GM03348 (cell line): ENCODE measurements at regions not wholly inside any gene's neighbourhood (a gene's known extent, or its start where the extent isn't known, plus 50 kb on each side); places are given as distances from the start of the nearest gene placed in this dataset.

Source experiments
- DNase-seq: peaks from one replicate; pipeline ENCODE4 v3.0.0; 2012; ENCODE audit warnings: low spot score

DNA sequence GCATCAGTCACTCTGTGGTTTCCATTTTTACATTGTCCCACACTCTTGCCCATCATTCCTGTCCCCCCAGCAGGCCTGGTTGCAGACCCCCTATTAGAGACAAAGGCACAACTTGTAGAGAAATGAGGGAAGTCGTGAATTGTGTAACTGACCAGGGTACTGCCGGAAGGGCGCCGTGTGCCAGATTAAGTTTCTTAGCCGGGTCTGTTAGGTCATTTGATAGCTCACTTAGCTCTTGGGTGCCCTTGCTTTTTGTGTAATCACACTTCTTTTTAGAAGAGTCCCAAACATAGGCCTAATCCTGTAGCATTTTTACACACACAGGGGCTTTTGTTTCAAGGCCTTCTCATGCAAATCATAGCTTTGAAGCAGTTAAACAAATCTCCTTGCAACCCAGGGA lies 87.2 kb downstream of the CTAGE1 start:
- DNase-seq: no peak

DNA sequence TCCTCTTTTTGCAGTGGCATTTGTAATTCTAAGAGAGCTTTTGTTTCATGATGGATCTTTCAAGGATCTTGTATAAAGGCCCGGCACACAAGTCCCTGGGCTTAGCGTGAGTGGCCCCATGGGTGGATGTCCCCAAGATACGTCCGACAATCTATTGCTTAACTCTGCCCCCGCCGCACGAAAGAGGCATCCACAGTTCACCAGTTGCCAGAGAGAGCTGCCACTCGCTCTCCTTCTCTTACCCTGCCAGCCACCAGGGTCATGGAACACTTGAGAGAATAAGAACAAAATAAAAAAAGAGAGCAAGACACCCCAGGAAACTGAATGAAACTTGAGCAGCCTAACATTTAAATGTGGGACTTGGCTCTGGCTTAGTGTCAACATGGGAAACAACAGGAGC lies 92.3 kb downstream of the CTAGE1 start:
- DNase-seq: no peak

DNA sequence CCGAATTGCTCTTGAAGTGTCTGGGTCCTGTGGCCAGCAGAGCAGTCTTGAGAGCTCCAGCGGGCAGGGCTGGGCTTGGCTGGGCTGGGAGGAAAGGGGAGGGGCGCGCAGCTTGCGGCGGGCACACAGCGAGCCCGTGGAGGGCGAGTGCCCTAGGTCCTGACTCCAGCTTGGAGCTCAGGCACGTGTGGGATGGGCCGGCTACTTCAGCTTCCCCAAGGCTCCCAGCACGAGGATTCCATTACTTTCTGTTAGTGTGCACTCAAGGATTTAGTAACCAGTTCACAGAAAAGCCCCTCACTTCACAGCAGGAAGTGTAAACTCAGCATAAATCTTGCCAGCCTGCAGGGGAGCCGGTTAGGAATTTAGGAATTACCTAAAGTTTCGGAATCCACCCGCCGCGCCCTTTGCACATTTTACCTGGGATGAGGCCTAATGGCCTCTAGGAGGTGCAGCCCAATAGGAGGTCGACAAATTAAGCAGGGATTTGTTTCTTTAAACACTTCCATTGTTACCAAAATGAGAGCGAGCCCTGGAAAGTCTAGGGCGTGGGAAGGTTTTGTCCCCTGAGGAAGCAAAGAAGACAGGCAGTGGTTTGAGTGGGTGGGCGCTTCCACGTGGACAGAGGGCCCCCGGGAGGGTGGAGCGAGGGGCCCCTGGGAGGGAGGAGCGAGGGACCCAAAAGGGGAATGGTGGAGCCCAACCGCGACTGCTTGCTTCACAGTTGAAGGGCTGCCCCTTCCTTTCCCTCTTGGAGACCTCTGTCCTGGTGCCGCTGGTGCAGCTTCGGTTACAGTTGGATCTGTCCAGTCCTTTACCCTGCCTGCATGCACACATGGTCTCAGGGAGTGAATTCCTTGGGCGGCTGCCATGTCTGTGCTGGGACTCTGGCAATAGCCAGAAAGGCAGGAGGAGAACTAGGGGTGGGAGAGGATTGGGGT lies 93.3 kb downstream of the CTAGE1 start:
- DNase-seq: peak; percentile 51

DNA sequence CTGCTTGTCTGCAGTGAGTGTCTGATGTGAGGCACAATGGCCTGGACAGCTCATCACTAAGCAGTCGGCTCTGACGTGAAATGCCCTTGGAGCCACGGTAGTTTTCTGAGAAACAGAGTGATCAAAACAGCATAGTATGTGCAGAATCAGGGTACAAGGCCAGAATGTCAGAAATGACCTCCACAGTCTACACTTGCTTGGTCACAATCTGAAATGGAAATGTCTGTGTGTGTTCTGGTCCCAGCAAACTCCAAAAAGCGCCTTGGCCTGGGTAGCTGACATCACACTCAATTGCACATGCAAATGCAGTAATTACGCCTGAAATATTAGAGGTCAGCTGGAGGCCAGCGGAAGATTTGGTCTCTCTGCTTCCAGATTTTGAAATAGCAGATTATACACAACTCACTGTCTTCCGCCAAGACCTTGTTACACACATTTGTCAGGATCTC lies 95.4 kb downstream of the CTAGE1 start:
- no peak for DNase-seq

DNA sequence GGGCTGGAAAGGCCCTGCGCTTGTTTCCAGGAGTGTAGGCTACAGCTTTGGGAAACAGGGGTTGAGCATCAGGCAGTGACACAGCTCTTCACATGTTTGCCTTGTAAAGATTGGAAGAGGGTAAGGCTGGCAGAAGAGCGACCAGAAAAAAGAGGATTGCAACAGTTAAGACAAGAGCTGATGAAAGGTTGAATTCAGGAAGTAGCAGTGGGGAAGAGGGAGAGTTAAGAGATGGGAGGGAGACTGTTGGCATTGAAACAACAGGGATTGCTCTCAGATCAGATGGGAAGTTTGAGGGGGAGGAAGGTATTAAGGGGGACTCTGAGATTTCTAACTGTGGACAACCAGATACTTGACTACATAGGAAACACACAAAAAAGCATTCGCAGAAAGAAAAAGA lies 96.9 kb downstream of the CTAGE1 start:
- DNase-seq: no peak

DNA sequence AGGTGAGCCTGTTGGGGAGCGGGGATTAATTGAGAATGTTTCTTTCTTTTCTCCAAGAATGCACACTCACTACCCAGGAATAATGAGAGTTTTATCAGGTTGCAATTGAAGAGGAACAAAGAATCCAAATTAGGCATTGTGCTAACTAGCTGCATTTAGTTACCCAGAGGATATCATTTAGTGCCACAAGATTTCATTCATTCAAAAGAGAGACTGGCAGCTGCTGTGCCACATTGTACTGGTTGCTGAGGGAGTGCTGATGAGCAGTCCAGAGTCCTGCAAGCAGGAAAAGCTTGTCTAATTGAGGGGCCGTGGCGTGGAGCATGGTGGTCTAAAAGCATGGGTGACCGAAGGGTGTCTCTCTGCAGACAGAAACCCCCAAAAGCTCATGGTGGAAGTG lies 97.6 kb downstream of the CTAGE1 start:
- DNase-seq: no peak

DNA sequence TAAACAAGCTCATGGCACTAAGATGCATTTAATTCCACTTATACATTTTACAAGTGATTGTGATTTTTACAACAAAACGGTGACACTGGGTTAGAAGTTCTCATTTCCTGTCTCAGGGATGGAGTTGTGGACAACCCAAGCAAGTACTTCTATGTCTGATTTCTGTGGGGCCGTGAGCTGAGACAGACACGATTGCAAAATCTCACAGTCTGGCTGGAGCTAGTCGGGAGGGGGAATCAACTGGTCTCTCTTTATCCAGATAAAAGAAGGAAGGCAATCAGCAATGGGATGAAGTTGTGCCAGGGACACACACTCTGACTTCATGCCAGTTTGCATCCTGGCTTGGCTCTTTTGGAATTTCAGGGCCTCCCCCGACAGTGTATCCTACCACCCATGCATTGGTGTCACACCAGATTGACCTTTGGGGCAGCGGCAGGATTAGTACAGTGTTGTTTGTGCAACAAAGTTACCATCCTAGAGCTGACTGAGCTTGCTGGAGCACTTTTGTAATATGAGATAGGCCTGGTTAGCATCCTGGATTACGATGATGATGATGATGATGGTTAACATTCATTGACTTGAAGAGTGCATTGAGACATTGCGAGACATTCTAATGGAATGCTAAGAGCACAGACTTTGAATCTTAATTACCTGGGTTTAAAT lies 98.8 kb downstream of the CTAGE1 start:
- DNase-seq: no peak

DNA sequence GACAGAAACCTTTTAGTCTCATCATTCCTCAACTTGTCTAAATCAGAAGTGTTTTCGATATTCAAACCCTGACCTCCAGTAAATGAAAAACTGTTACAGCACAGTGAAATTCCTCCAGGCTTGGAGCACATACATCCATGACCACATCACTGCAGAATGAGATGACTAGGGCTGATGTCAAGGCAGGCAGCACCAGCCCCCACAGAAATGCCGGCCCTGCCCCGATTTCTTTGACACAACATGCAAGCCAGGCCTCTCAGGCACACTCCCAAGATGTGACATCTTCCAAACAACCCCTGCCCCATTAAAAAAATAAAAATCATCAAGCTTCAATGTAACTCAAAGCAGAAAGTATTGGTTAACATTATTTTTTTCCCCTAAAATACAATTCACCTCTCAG lies 103.3 kb downstream of the CTAGE1 start:
- DNase-seq: peak; percentile 88

DNA sequence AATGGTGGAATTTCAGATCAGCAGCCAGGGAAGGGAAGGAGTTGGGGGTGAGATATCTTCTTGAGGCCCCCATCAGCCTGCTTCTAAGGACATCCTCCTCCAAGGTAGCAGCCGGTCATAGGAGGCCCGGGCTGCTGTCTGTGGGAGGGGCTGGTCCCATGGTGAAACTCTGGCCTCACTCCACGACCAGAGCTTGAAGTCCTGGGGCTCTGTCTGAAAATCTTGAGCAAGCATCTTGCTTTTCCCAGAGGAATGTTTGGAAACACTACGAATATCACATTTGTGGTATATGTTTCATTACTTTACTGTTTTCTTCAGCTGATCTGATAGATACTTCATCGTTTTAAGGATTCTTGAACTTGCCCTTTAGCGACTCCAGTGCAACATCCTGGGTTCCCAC lies 103.7 kb downstream of the CTAGE1 start:
- peak; percentile 77 for DNase-seq

DNA sequence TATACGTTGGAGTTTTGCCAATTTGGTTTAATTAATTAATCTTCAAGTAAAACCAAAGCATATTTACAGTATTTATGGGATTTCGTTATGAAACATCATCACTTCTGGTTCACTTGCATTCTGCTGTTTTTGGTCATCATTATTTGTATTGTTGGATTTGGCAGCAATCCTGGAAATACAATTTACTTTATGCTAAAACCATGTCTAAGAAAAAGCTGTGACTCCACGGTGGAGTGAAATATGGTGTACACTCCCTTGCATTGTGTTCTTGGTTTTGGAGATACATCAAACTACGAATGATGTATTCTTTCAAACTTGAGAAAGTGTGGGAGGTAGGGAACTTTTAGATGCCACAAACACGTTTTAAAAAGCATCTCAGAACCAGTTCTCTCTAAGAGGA lies 106.4 kb downstream of the CTAGE1 start:
- peak; percentile 11 for DNase-seq

DNA sequence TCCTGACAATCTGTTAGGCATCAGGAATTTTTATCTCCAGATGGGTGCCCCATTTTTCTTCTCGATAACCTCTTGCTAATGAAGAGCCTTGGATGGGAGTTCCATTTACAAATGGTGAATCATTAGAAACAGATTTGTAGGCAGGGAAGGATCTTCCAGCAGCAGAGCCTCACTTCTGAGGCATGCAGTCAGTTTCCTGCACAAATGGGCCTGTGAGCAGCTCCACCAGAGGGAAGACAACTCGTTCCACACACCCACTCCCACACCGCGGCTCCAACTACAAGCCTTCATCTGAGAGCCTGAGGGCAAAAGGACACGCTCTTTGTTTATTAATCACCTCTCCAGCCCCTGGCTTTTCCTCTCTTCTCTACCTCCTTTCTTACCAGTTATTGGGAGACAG lies 108.5 kb downstream of the CTAGE1 start:
- peak; percentile 73 for DNase-seq

DNA sequence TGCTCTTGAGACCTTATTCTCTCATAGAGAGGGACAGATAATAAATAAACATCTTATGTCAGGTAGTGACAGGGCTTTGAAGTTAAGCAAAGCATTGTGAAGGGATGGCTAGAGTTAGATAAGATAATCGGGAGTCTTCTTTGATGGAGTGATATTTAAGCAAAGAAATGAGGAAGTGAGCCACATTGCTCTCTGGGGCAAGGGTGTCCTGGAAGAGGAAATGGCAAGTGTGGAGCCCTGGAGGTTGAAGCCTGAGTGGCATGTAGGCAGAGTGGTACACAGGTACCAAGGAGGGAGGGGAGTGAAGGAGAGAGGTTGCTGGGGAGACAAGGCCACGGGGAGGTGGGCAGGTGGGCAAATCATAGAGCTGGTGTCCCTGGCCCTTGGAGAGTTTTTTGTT lies 110.2 kb downstream of the CTAGE1 start:
- no peak for DNase-seq

DNA sequence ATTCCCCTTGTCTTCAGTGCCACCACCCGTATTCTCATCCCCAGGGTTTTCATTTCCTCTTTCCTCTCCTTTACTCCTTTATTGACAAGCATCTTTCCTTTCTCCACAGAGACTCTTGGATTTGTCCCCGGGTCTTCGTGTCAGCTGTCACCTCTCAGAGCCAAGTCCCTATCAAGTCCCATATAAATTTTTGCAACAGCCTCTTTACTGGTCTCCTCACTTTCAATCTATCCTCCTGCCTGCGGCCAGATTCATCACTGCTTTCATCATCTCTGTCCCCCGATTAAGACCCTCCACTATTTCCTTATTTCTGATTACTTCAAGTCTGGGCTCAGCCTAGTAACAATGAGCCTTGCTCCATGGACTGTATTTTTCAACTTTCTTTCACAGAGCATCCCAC lies 113.8 kb downstream of the CTAGE1 start:
- no peak for DNase-seq

DNA sequence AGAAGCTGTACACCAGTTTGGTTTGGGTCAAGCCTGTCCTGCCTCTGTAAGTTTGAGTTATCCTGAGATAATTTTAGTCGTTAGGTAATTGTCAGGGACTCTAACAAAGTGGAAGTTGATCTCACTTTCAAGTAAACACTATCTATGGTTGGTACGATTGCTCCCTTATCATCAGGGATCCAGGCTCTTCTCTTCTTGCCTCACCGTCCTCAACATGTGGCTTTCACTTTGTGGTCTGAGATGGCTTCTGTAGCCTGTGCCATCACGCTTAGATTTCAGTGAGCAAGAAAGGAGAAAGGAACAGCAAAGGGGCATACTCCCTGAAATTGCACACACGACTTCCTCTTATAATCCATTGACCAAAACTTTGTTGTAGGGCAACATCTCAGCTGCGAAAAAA lies 115.6 kb downstream of the CTAGE1 start:
- no peak for DNase-seq

DNA sequence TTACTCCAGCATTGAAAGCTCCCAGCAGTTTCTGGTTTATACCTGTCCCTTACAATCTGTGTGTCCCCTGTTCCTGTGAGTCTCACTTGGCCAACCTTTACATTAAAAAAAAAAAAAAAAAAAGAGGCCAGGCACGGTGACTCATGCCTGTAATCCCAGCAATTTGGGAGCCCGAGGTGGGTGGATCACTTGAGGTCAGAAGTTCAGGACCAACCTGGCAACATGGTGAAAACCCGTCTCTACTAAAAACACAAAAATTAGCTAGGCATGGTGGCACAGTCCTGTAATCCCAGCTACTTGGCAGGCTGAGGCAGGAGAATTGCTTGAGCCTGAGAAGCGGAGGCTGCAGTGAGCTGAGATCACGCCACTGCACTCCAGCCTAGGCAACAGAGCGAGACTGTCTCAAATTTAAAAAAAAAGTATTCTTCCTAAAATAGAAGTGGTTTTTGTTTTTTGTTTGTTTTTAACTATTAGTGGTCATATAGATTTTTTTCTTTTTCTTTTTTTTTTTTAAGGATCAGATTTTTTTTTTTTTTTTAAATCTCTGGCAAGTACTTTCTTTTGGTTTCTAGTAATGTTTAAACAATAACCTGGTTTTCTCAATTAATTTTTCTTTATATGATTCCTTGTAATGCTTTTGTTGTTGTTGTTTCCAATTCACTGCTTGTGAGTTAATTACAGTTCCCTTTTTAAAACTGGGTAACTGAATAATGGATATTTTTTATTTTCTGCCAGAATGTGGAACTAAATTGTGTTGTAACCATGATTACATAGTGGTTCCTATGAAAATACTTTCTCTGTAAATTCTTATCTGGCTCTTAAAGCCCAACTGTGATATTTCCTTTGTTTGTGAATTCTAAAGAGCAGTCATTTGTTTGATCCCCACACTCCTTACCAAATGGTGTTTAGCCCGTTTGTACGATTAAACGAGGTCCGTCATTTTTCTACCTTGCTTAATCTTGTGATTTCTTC lies 116.8 kb downstream of the CTAGE1 start:
- no peak for DNase-seq

DNA sequence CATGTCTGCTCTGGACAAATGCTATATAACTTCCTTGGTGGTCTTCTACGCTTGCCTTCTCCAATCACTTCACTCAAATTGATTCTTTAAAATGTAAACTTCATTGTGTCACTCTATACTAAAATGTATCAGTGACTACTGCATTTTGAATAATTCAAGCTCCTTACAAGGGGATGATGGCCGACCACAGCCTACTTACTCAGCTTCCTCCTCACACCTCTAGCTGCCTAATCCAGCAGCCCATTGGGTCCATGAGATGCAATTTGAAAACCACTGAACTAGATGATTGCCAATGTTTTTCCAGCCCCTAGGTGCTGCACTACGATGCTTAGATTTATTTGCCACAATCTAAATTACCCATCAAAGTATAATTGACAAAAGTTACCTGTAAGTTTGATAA lies 120.7 kb downstream of the CTAGE1 start:
- DNase-seq: no peak

DNA sequence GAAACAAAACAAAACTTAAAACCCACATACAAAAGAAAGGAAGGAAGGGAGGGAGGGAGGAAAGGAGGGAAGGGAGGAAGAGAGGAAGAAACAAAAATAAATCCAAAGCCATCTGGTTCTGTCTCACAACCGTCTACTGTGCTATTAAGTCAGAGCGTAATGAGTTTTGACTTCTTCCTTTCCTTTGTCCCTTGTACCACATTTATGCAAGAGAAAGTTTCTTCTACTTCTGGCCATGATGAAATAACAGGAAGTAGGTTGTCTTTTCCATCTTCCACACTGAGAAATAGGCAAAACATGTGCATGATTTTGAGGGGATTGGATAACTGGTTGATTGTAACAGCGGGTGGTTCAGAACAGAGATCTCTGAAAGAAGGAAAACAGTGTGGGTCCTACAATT lies 121.4 kb downstream of the CTAGE1 start:
- no peak for DNase-seq

DNA sequence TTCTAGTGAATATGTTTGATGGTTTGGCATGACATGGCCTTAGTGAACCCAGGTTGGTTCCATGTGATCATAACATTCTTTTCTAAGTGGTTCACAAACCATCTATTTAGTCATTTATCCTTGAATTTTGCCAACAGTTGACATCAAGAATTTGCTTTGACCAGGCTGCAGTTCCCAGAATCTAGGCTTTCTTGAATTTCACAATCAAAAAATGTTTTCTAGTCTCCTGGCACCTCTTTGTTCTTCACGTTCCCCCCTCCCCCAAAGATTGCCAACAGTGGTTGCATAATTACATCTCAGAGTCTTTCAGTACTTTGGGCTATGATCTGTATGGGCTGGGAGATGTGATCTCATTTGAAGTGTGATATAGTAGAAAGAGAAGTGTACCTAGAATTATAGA lies 124.0 kb downstream of the GATA6 start:
- peak; percentile 20 for DNase-seq

DNA sequence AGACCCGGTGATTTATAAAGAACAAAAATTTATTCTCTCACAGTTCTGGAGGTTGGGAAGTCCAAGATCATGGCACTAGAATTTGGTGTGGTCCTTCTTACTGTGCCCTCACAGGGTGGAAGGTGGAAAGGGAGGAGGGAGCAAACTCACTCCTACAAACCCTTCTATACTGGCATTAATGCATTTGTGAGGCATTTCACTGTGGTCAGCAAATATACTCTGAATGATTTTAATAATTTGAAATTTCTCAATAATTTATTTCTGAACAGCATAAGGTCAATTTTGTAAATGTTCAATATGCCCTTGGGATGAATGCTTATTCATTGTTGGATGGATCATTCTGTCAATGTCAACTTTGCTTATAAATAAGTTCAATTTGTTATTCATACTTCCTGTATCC lies 120.6 kb downstream of the GATA6 start:
- DNase-seq: no peak

DNA sequence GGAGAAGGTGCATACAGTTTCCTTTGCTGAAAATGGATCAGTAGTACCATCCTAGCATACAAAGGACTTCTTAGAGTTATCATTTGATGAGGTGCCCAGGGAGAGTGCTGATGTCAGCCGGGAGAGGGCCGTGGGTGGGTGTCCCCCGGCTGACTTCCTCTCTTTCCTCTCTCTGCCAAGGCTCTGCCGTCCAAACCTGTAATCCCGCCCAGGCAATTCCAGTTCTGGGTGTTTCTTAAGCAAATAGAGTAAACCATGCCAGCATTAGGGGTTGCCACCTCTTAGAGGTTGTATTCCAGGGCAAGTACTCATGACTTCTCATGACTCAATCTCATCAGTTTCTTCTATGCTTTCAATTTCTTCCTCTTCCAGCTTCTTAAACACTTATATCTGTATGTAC lies 117.2 kb downstream of the GATA6 start:
- DNase-seq: peak; percentile 18

DNA sequence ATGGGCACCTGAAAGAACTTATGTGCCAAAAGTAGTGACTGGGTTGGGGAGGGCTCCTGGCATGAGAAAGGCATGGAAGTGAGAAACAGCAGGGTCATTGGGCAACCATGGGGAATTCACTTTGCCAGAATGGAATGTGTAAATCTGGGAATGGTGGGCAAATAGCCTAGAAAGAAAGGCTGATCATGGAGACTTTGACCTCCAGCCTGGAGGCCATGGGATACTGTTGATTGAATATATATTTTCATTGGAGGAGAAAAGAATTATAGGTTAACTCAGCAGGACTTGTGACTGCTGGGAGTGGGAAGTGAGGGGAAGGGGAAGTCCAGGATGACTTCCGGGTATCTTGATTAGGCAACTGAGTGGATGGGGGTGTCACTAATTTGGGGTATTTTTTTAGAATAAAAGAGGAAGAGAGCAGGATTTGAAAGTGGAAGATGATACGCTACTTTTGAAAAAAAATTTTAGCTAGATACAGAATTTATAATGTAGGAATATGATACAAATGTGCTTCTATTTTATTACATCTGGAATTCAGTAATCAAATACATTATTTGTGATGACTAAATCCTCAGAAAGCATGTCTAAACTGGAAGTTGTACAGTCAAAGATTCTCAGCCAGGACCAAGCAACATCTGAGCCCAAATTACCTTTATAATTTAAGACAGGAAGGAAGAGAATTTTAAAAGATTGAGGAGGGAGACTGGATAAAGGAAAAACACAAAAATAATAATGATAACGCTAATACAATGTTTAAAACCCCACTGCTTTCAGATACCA lies 116.2 kb downstream of the GATA6 start:
- no peak for DNase-seq
